ENCODE measurements at regions not wholly inside any gene's neighbourhood (a gene's known extent, or its start where the extent isn't known, plus 50 kb on each side); places are given as distances from the start of the nearest gene placed in this dataset.

DNA sequence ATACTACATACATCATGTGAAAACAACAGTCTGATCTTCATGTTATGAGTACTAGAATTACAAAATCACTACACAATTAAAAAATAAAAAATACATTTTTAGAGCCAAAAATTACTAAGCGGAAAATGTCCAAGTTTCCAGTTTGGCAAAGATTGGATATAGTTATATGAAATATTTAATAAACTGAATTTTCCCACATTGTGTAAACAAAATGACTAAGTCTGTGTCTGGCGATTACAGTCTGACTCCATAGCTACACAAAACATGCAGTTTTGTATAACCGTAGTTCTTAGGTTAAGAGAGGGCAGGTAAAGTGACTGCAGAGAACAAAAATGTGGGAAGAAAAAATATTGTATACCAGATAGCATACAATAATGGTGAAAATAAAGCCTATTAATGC is 59.2 kb upstream of the TMEM47 start:
- no peaks in the 10 kb centered on the region for H3K27me3 ChIP-seq (ENCODE audit: control insufficient read depth in 2 of 2, insufficient read depth in 1 of 2, low read length in 1 of 2)
- WGBS, result 93% methylated on average over 3 of the region's 3 CpGs
- H3K9me3 ChIP-seq (ENCODE audit: control insufficient read depth in 2 of 2, insufficient read depth in 1 of 2, low read length in 1 of 2), result no peaks in the 10 kb centered on the region
- no peaks in the 10 kb centered on the region for H3K4me1 ChIP-seq (ENCODE audit: control insufficient read depth in 2 of 2, insufficient read depth in 2 of 2, low read length in 2 of 2)
- no peak overlapping the region for H3K27ac ChIP-seq (ENCODE audit: low read depth in 1 of 2, low read length in 1 of 2)
- no peaks in the 10 kb centered on the region for H3K36me3 ChIP-seq (ENCODE audit: control insufficient read depth in 2 of 2, insufficient read depth in 2 of 2, low read length in 1 of 2)
- DNase-seq (ENCODE audit: low read depth in 6 of 9, low spot score in 9 of 9), result no peak
- H3K4me3 ChIP-seq (ENCODE audit: low read length in 2 of 2), result no peak overlapping the region

- no peaks in the 10 kb centered on the region for H3K36me3 ChIP-seq (ENCODE audit: control insufficient read depth in 2 of 2, insufficient read depth in 2 of 2, low read length in 1 of 2)
Observed at GRCh38 chrX:34734383-34734782, 77.3 kb upstream of the TMEM47 start.

GRCh38 chrX:34744521-34744920 is 87.4 kb upstream of the TMEM47 start:
- H3K27ac ChIP-seq (ENCODE audit: low read depth in 1 of 2, low read length in 1 of 2), result no peak overlapping the region
- DNase-seq (ENCODE audit: low read depth in 6 of 9, low spot score in 9 of 9), result no peak
- no peaks in the 10 kb centered on the region for H3K4me1 ChIP-seq (ENCODE audit: control insufficient read depth in 2 of 2, insufficient read depth in 2 of 2, low read length in 2 of 2)
- H3K36me3 ChIP-seq (ENCODE audit: control insufficient read depth in 2 of 2, insufficient read depth in 2 of 2, low read length in 1 of 2), result no peaks in the 10 kb centered on the region
- 93% methylated on average over 4 of the region's 4 CpGs for WGBS
- no peaks in the 10 kb centered on the region for H3K27me3 ChIP-seq (ENCODE audit: control insufficient read depth in 2 of 2, insufficient read depth in 1 of 2, low read length in 1 of 2)
- H3K9me3 ChIP-seq (ENCODE audit: control insufficient read depth in 2 of 2, insufficient read depth in 1 of 2, low read length in 1 of 2), result no peaks in the 10 kb centered on the region
- H3K4me3 ChIP-seq (ENCODE audit: low read length in 2 of 2), result no peak overlapping the region

More at GRCh38 chrX:34734383-34734782, 77.3 kb upstream of the TMEM47 start:
- Histone ChIP-seq H3K9me3 (ENCODE audit: control insufficient read depth in 2 of 2, insufficient read depth in 1 of 2, low read length in 1 of 2) (no peaks in the 10 kb centered on the region), H3K4me3 (ENCODE audit: low read length in 2 of 2) (no peak overlapping the region), H3K27ac (ENCODE audit: low read depth in 1 of 2, low read length in 1 of 2) (no peak overlapping the region), H3K4me1 (ENCODE audit: control insufficient read depth in 2 of 2, insufficient read depth in 2 of 2, low read length in 2 of 2) (no peaks in the 10 kb centered on the region), H3K27me3 (ENCODE audit: control insufficient read depth in 2 of 2, insufficient read depth in 1 of 2, low read length in 1 of 2) (no peaks in the 10 kb centered on the region)
- DNase-seq (ENCODE audit: low read depth in 6 of 9, low spot score in 9 of 9), result no peak
- 92% methylated on average over 1 of the region's 1 CpG for WGBS

GRCh38 chrX:34749896-34750295 is 92.8 kb upstream of the TMEM47 start:
- no peaks in the 10 kb centered on the region for H3K27me3 ChIP-seq (ENCODE audit: control insufficient read depth in 2 of 2, insufficient read depth in 1 of 2, low read length in 1 of 2)
- no peak overlapping the region for H3K27ac ChIP-seq (ENCODE audit: low read depth in 1 of 2, low read length in 1 of 2)
- 84% methylated on average over 5 of the region's 5 CpGs for WGBS
- no peak overlapping the region for H3K4me3 ChIP-seq (ENCODE audit: low read length in 2 of 2)
- H3K36me3 ChIP-seq (ENCODE audit: control insufficient read depth in 2 of 2, insufficient read depth in 2 of 2, low read length in 1 of 2), result no peaks in the 10 kb centered on the region
- H3K9me3 ChIP-seq (ENCODE audit: control insufficient read depth in 2 of 2, insufficient read depth in 1 of 2, low read length in 1 of 2), result no peaks in the 10 kb centered on the region
- DNase-seq (ENCODE audit: low read depth in 6 of 9, low spot score in 9 of 9), result no peak
- no peaks in the 10 kb centered on the region for H3K4me1 ChIP-seq (ENCODE audit: control insufficient read depth in 2 of 2, insufficient read depth in 2 of 2, low read length in 2 of 2)

GRCh38 chrX:34764852-34765361 is 107.8 kb upstream of the TMEM47 start:
- H3K9me3 ChIP-seq (ENCODE audit: control insufficient read depth in 2 of 2, insufficient read depth in 1 of 2, low read length in 1 of 2), result no peaks in the 10 kb centered on the region
- H3K27me3 ChIP-seq (ENCODE audit: control insufficient read depth in 2 of 2, insufficient read depth in 1 of 2, low read length in 1 of 2), result no peaks in the 10 kb centered on the region
- 71% methylated on average over 2 of the region's 2 CpGs for WGBS
- H3K27ac ChIP-seq (ENCODE audit: low read depth in 1 of 2, low read length in 1 of 2), result no peak overlapping the region
- no peaks in the 10 kb centered on the region for H3K36me3 ChIP-seq (ENCODE audit: control insufficient read depth in 2 of 2, insufficient read depth in 2 of 2, low read length in 1 of 2)
- no peak for DNase-seq (ENCODE audit: low read depth in 6 of 9, low spot score in 9 of 9)
- H3K4me1 ChIP-seq (ENCODE audit: control insufficient read depth in 2 of 2, insufficient read depth in 2 of 2, low read length in 2 of 2), result no peaks in the 10 kb centered on the region
- H3K4me3 ChIP-seq (ENCODE audit: low read length in 2 of 2), result no peak overlapping the region

- H3K36me3 ChIP-seq (ENCODE audit: control insufficient read depth in 2 of 2, insufficient read depth in 2 of 2, low read length in 1 of 2), result no peaks in the 10 kb centered on the region
Observed at GRCh38 chrX:34768290-34768689, 111.2 kb upstream of the TMEM47 start.

DNA sequence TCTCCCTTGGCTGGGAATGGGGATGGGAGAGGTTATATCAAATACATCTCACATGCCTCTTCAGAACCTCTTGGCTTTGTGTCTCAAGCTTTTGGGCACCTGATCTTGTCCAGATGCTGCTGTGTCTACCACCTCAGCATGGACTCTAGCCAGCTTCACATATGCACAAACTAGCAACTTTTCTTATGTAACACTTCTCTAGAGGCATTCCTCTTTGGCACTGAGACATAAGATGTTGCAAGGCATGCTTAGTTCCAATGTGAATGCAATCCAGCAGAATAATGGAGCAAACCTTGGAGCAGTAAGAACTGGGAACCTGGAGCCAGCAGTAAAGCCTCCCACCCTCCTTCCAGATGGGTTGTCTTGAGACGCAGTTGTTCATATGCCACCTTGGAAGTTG is 113.4 kb upstream of the TMEM47 start:
- no peak overlapping the region for H3K4me3 ChIP-seq (ENCODE audit: low read length in 2 of 2)
- DNase-seq (ENCODE audit: low read depth in 6 of 9, low spot score in 9 of 9), result peak in 1 of 9 donors; percentile 0
- no peaks in the 10 kb centered on the region for H3K9me3 ChIP-seq (ENCODE audit: control insufficient read depth in 2 of 2, insufficient read depth in 1 of 2, low read length in 1 of 2)
- no peak overlapping the region for H3K27ac ChIP-seq (ENCODE audit: low read depth in 1 of 2, low read length in 1 of 2)
- no peaks in the 10 kb centered on the region for H3K4me1 ChIP-seq (ENCODE audit: control insufficient read depth in 2 of 2, insufficient read depth in 2 of 2, low read length in 2 of 2)
- H3K27me3 ChIP-seq (ENCODE audit: control insufficient read depth in 2 of 2, insufficient read depth in 1 of 2, low read length in 1 of 2), result no peaks in the 10 kb centered on the region
- 82% methylated on average over 1 of the region's 1 CpG for WGBS
- H3K36me3 ChIP-seq (ENCODE audit: control insufficient read depth in 2 of 2, insufficient read depth in 2 of 2, low read length in 1 of 2), result no peaks in the 10 kb centered on the region

More at GRCh38 chrX:34768290-34768689, 111.2 kb upstream of the TMEM47 start:
- H3K27ac ChIP-seq (ENCODE audit: low read depth in 1 of 2, low read length in 1 of 2), result no peak overlapping the region
- H3K4me3 ChIP-seq (ENCODE audit: low read length in 2 of 2), result no peak overlapping the region
- H3K4me1 ChIP-seq (ENCODE audit: control insufficient read depth in 2 of 2, insufficient read depth in 2 of 2, low read length in 2 of 2), result no peaks in the 10 kb centered on the region
- DNase-seq (ENCODE audit: low read depth in 6 of 9, low spot score in 9 of 9), result no peak
- WGBS, result 96% methylated on average over 2 of the region's 2 CpGs
- H3K9me3 ChIP-seq (ENCODE audit: control insufficient read depth in 2 of 2, insufficient read depth in 1 of 2, low read length in 1 of 2), result no peaks in the 10 kb centered on the region
- no peaks in the 10 kb centered on the region for H3K27me3 ChIP-seq (ENCODE audit: control insufficient read depth in 2 of 2, insufficient read depth in 1 of 2, low read length in 1 of 2)

- no peak for DNase-seq (ENCODE audit: low read depth in 6 of 9, low spot score in 9 of 9)
- Histone ChIP-seq H3K27ac (ENCODE audit: low read depth in 1 of 2, low read length in 1 of 2) (no peak overlapping the region), H3K4me3 (ENCODE audit: low read length in 2 of 2) (no peak overlapping the region), H3K27me3 (ENCODE audit: control insufficient read depth in 2 of 2, insufficient read depth in 1 of 2, low read length in 1 of 2) (no peaks in the 10 kb centered on the region), H3K36me3 (ENCODE audit: control insufficient read depth in 2 of 2, insufficient read depth in 2 of 2, low read length in 1 of 2) (no peaks in the 10 kb centered on the region), H3K9me3 (ENCODE audit: control insufficient read depth in 2 of 2, insufficient read depth in 1 of 2, low read length in 1 of 2) (no peaks in the 10 kb centered on the region), H3K4me1 (ENCODE audit: control insufficient read depth in 2 of 2, insufficient read depth in 2 of 2, low read length in 2 of 2) (no peaks in the 10 kb centered on the region)
- WGBS, result 92% methylated on average over 2 of the region's 2 CpGs
Observed at GRCh38 chrX:34778916-34779315, 121.8 kb upstream of the TMEM47 start.

DNA sequence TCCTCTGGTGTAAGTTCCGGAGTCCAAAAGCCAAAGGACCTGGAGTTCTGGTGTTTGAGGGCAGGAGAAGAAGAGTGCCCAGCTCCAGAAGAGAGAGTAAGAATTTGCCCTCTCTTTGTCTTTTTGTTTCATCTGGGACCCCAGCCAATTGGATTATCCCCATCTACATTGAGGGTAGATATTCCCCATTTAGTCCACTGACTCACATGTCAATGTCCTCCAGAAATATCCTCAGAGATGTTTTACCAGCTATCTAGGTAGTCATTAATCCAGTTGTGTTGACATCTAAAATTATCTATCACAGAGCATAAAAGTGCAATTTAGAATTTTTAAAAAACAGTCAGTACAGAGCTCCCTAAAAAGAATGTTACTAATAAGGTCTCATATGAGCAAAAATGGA is 132.9 kb upstream of the TMEM47 start:
- no peak for DNase-seq (ENCODE audit: low read depth in 6 of 9, low spot score in 9 of 9)
- 96% methylated on average over 1 of the region's 1 CpG for WGBS
- H3K4me1 ChIP-seq (ENCODE audit: control insufficient read depth in 2 of 2, insufficient read depth in 2 of 2, low read length in 2 of 2), result no peaks in the 10 kb centered on the region

DNA sequence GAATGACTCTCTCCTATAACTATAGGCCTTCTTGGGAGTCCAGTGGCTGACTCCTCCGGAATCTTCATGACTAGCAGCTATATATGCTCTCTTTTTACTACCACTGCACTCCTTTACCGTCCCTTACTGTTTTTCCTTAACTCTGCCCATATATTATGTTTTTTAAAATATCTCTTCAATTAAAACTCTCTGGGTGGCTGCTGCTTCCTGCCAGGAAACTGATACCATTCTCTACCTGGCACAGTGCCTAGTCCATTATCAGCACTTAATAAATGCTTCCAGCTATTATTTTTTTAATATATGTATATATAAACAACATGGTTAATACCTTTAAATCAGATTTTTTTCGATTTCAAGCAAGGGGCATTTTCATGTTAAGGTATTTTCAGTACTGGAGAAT is 136.6 kb upstream of the FAM47B start:
- no peak for DNase-seq (ENCODE audit: low read depth in 6 of 9, low spot score in 9 of 9)
- WGBS, result 70% methylated on average over 3 of the region's 3 CpGs
- Histone ChIP-seq H3K4me3 (ENCODE audit: low read length in 2 of 2) (no peak overlapping the region), H3K36me3 (ENCODE audit: control insufficient read depth in 2 of 2, insufficient read depth in 2 of 2, low read length in 1 of 2) (no peaks in the 10 kb centered on the region), H3K27me3 (ENCODE audit: control insufficient read depth in 2 of 2, insufficient read depth in 1 of 2, low read length in 1 of 2) (no peaks in the 10 kb centered on the region), H3K4me1 (ENCODE audit: control insufficient read depth in 2 of 2, insufficient read depth in 2 of 2, low read length in 2 of 2) (no peaks in the 10 kb centered on the region), H3K9me3 (ENCODE audit: control insufficient read depth in 2 of 2, insufficient read depth in 1 of 2, low read length in 1 of 2) (no peaks in the 10 kb centered on the region), H3K27ac (ENCODE audit: low read depth in 1 of 2, low read length in 1 of 2) (no peak overlapping the region)

More for the DNA sequence above, 132.9 kb upstream of the TMEM47 start:
- no peaks in the 10 kb centered on the region for H3K36me3 ChIP-seq (ENCODE audit: control insufficient read depth in 2 of 2, insufficient read depth in 2 of 2, low read length in 1 of 2)
- no peaks in the 10 kb centered on the region for H3K27me3 ChIP-seq (ENCODE audit: control insufficient read depth in 2 of 2, insufficient read depth in 1 of 2, low read length in 1 of 2)
- no peak overlapping the region for H3K4me3 ChIP-seq (ENCODE audit: low read length in 2 of 2)
- no peak overlapping the region for H3K27ac ChIP-seq (ENCODE audit: low read depth in 1 of 2, low read length in 1 of 2)
- peaks cover 0 to 3% of the 10 kb centered on the region in 2 donors for H3K9me3 ChIP-seq (ENCODE audit: control insufficient read depth in 2 of 2, insufficient read depth in 1 of 2, low read length in 1 of 2)
